ENCODE measurements at regions not wholly inside any gene's neighbourhood (a gene's known extent, or its start where the extent isn't known, plus 50 kb on each side); places are given as distances from the start of the nearest gene placed in this dataset.
"Not testable (repeated sequence)": the region's sequence is repeated elsewhere in the genome, so short reads cannot be mapped to it uniquely, and the experiment has no call there.

- DNase-seq = no peak
These were observed 144.3 kb upstream of the ZNF184 start for GRCh38 chr6:27617046-27617687.

- no peak for DNase-seq
These were observed 143.6 kb upstream of the ZNF184 start for GRCh38 chr6:27616328-27617045.

GRCh38 chr6:27611451-27611850 is 138.5 kb upstream of the ZNF184 start:
- DNase-seq = no peak

- no peak for DNase-seq
These were observed 136.3 kb upstream of the ZNF184 start for GRCh38 chr6:27608916-27609883.

- no peak for DNase-seq
These were observed 132.8 kb upstream of the ZNF184 start for GRCh38 chr6:27605401-27606342.

- no peak for DNase-seq
These were observed 132.1 kb upstream of the ZNF184 start for GRCh38 chr6:27604986-27605385.

GRCh38 chr6:27601668-27602254 is 128.9 kb upstream of the ZNF184 start:
- no peak for DNase-seq

- no peak for DNase-seq
These were observed 127.1 kb upstream of the ZNF184 start for GRCh38 chr6:27599859-27600532.

- DNase-seq = not testable (repeated sequence)
These were observed 124.2 kb upstream of the ZNF184 start for GRCh38 chr6:27597031-27597567.

GRCh38 chr6:27593861-27594260 is 121.0 kb upstream of the ZNF184 start:
- no peak for DNase-seq

- DNase-seq = no peak
These were observed 120.4 kb upstream of the ZNF184 start for GRCh38 chr6:27593200-27593818.

- peak; percentile 17 for DNase-seq
These were observed 119.7 kb upstream of the ZNF184 start for GRCh38 chr6:27592481-27593199.

GRCh38 chr6:27591699-27592480 is 119.0 kb upstream of the ZNF184 start:
- no peak for DNase-seq

GRCh38 chr6:27585316-27585715 is 112.4 kb upstream of the ZNF184 start:
- not testable (repeated sequence) for DNase-seq

GRCh38 chr6:27584326-27584725 is 111.4 kb upstream of the ZNF184 start:
- no peak for DNase-seq

GRCh38 chr6:27582928-27583725 is 110.2 kb upstream of the ZNF184 start:
- DNase-seq = no peak

- DNase-seq = no peak
These were observed 107.1 kb upstream of the ZNF184 start for GRCh38 chr6:27579973-27580372.

- DNase-seq = no peak
These were observed 105.0 kb upstream of the ZNF184 start for GRCh38 chr6:27577922-27578321.
